ENCODE measurements at regions not wholly inside any gene's neighbourhood (a gene's known extent, or its start where the extent isn't known, plus 50 kb on each side); places are given as distances from the start of the nearest gene placed in this dataset.

- DNase-seq: no peak
- 41 to 55% methylated on average over 3 of the region's 3 CpGs for WGBS, 2 donors (ENCODE audit: low coverage in 1 of 2)
- H3K4me3 ChIP-seq: no peak overlapping the region
- TF ChIP-seq POLR2A (IDR thresholded peaks at IDR 0.05) (no peak), POLR2AphosphoS5 (IDR thresholded peaks at IDR 0.05) (no peak), EP300 (IDR thresholded peaks at IDR 0.05; ENCODE audit: low read depth) (no peak), CTCF (IDR thresholded peaks at IDR 0.05) (no peak)
- H3K27ac ChIP-seq: no peak overlapping the region
- no peaks in the 10 kb centered on the region for H3K4me1 ChIP-seq
- no peaks in the 10 kb centered on the region for H3K36me3 ChIP-seq
- no peaks in the 10 kb centered on the region for H3K9me3 ChIP-seq
- intact Hi-C loops (cut with DNase I; ENCODE audit: low total_unique reads) (no loop called here), in situ Hi-C loops (cut with MboI; ENCODE audit: low pct_ligation_motif_present in 1 of 4, low pct_unique_long_range_greater_than_20kb in 1 of 4, low sequenced_read_pairs in 3 of 4) (no loop called here)
- H3K27me3 ChIP-seq: no peaks in the 10 kb centered on the region
Observed at GRCh38 chr6:23736577-23736976, 389.4 kb upstream of the NRSN1 start.

DNA sequence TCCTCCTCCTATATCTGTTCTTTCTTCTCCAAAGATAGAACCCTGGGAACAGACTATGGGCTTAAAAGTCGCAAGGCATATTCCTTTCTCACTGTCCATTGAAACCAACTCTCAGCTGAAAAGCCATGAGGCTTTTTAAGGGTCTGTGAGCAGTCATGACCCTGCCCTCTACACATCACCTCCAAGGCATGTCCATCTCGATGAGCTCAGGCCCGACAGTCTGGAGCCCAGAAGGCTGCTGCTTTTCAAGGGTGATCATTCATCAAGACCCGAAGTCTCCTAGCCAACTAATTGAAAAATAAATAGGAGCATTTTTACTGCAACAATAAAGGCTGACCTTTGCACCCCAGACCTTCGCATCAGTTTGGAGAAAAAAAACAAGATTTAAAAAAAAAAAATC lies 378.8 kb upstream of the NRSN1 start:
- intact Hi-C loops (cut with DNase I; ENCODE audit: low total_unique reads): no loop called here
- WGBS, 2 donors (ENCODE audit: low coverage in 1 of 2): 43 to 50% methylated on average over 2 to 5 of the region's 5 CpGs
- Histone ChIP-seq H3K36me3 (no peaks in the 10 kb centered on the region), H3K9me3 (no peaks in the 10 kb centered on the region), H3K27ac (no peak overlapping the region), H3K4me1 (no peaks in the 10 kb centered on the region), H3K4me3 (no peak overlapping the region), H3K27me3 (no peaks in the 10 kb centered on the region)
- in situ Hi-C loops (cut with MboI; ENCODE audit: low pct_ligation_motif_present in 1 of 4, low pct_unique_long_range_greater_than_20kb in 1 of 4, low sequenced_read_pairs in 3 of 4): no loop called here
- no peak for DNase-seq
- TF ChIP-seq POLR2AphosphoS5 (IDR thresholded peaks at IDR 0.05) (no peak), CTCF (IDR thresholded peaks at IDR 0.05) (no peak), POLR2A (IDR thresholded peaks at IDR 0.05) (no peak), EP300 (IDR thresholded peaks at IDR 0.05; ENCODE audit: low read depth) (no peak)

- no peak for TF ChIP-seq POLR2A (IDR thresholded peaks at IDR 0.05)
- TF ChIP-seq POLR2AphosphoS5 (IDR thresholded peaks at IDR 0.05): no peak
- no peak for TF ChIP-seq CTCF (IDR thresholded peaks at IDR 0.05)
- TF ChIP-seq EP300 (IDR thresholded peaks at IDR 0.05; ENCODE audit: low read depth): no peak
- DNase-seq: no peak
- H3K27me3 ChIP-seq: no peaks in the 10 kb centered on the region
- intact Hi-C loops (cut with DNase I; ENCODE audit: low total_unique reads): no loop called here
- no peaks in the 10 kb centered on the region for H3K9me3 ChIP-seq
- no peak overlapping the region for H3K27ac ChIP-seq
- H3K4me1 ChIP-seq: no peaks in the 10 kb centered on the region
- 68 to 74% methylated on average over 1 of the region's 1 CpG for WGBS, 2 donors (ENCODE audit: low coverage in 1 of 2)
- in situ Hi-C loops (cut with MboI; ENCODE audit: low pct_ligation_motif_present in 1 of 4, low pct_unique_long_range_greater_than_20kb in 1 of 4, low sequenced_read_pairs in 3 of 4): no loop called here
- no peaks in the 10 kb centered on the region for H3K36me3 ChIP-seq
- H3K4me3 ChIP-seq: no peak overlapping the region
Observed at GRCh38 chr6:23752414-23752813, 373.6 kb upstream of the NRSN1 start.

GRCh38 chr6:23754197-23754596 lies 371.8 kb upstream of the NRSN1 start:
- H3K4me3 ChIP-seq: no peak overlapping the region
- intact Hi-C loops (cut with DNase I; ENCODE audit: low total_unique reads): no loop called here
- no peaks in the 10 kb centered on the region for H3K36me3 ChIP-seq
- no peaks in the 10 kb centered on the region for H3K9me3 ChIP-seq
- H3K27ac ChIP-seq: no peak overlapping the region
- in situ Hi-C loops (cut with MboI; ENCODE audit: low pct_ligation_motif_present in 1 of 4, low pct_unique_long_range_greater_than_20kb in 1 of 4, low sequenced_read_pairs in 3 of 4): no loop called here
- no peak for TF ChIP-seq POLR2A (IDR thresholded peaks at IDR 0.05)
- peak in 1 of 5 experiments; percentile 6 for TF ChIP-seq CTCF (IDR thresholded peaks at IDR 0.05)
- no peaks in the 10 kb centered on the region for H3K4me1 ChIP-seq
- DNase-seq: no peak
- WGBS, 2 donors (ENCODE audit: low coverage in 1 of 2): 65 to 77% methylated on average over 1 of the region's 1 CpG
- no peaks in the 10 kb centered on the region for H3K27me3 ChIP-seq

All from transverse colon (tissue), 4 donors.